Karpas-422 (cell line): ENCODE measurements at regions not wholly inside any gene's neighbourhood (a gene's known extent, or its start where the extent isn't known, plus 50 kb on each side); places are given as distances from the start of the nearest gene placed in this dataset.

Source experiments
- DNase-seq: peaks from one replicate; pipeline ENCODE4 v3.0.0-alpha.2; 2015
- H2AFZ ChIP-seq: fragments of 200-600 bp; sonication (generic); 2 replicates; pipeline ENCODE4 v1.6.1; 2014; ENCODE audit warnings: antibody characterized with exemption, low read length, mixed read lengths
- H3K27ac ChIP-seq: fragments of 200-600 bp; sonication (generic); 2 replicates; pipeline ENCODE4 v1.5.1; 2014; ENCODE audit warnings: mild to moderate bottlenecking, low read length, moderate library complexity
- H3K27me3 ChIP-seq: fragments of 200-600 bp; sonication (generic); 2 replicates; pipeline ENCODE4 v1.6.1; 2014; ENCODE audit warnings: low read length, mixed read lengths
- H3K36me3 ChIP-seq: fragments of 200-600 bp; sonication (generic); 2 replicates; pipeline ENCODE4 v1.6.1; 2014; ENCODE audit warnings: low read length, mixed read lengths; ENCODE audit not compliant: insufficient read depth
- H3K4me1 ChIP-seq: fragments of 200-600 bp; sonication (generic); 2 replicates; pipeline ENCODE4 v1.6.1; 2014; ENCODE audit warnings: mild to moderate bottlenecking, low read length, mixed read lengths
- H3K4me2 ChIP-seq: fragments of 200-600 bp; sonication (generic); 2 replicates; pipeline ENCODE4 v1.6.1; 2014; ENCODE audit warnings: low read length, low read depth, mild to moderate bottlenecking; ENCODE audit not compliant: poor library complexity, severe bottlenecking
- H3K4me3 ChIP-seq: fragments of 200-600 bp; sonication (generic); 2 replicates; pipeline ENCODE4 v1.5.1; 2014; ENCODE audit warnings: mild to moderate bottlenecking, antibody characterized with exemption, low read length, mixed read lengths
- H3K79me2 ChIP-seq: fragments of 200-600 bp; sonication (generic); 2 replicates; pipeline ENCODE4 v1.6.1; 2014; ENCODE audit warnings: mild to moderate bottlenecking, low read length, mixed read lengths
- H3K9ac ChIP-seq: fragments of 200-600 bp; sonication (generic); 2 replicates; pipeline ENCODE4 v1.6.0; 2014; ENCODE audit warnings: low read length
- H3K9me2 ChIP-seq: fragments of 200-600 bp; sonication (generic), shearing (Covaris generic); replicated peaks from 2 replicates; pipeline ENCODE4 v1.6.0; 2014; ENCODE audit warnings: mild to moderate bottlenecking, low read length, moderate library complexity; ENCODE audit not compliant: insufficient read depth
- H3K9me3 ChIP-seq: fragments of 300-700, 200-600 bp; sonication (generic); 2 replicates; pipeline ENCODE4 v1.6.1; 2014; ENCODE audit warnings: low read length, mixed read lengths
- H4K20me1 ChIP-seq: fragments of 200-600 bp; sonication (generic); 2 replicates; pipeline ENCODE4 v1.6.1; 2014; ENCODE audit warnings: mild to moderate bottlenecking, antibody characterized with exemption, low read length, low read depth; ENCODE audit not compliant: insufficient read depth

- no peak for DNase-seq
- Histone ChIP-seq H3K4me1 (no peaks in the 10 kb centered on the region), H3K9me3 (no peaks in the 10 kb centered on the region), H3K9ac (no peak overlapping the region), H3K4me3 (no peak overlapping the region), H3K27me3 (no peaks in the 10 kb centered on the region), H3K27ac (no peak overlapping the region), H3K4me2 (no peak overlapping the region), H3K79me2 (no peaks in the 10 kb centered on the region), H4K20me1 (no peaks in the 10 kb centered on the region), H3K9me2 (no peaks in the 10 kb centered on the region), H2AFZ (no peak overlapping the region), H3K36me3 (no peaks in the 10 kb centered on the region)
Measured at GRCh38 chr5:136924490-136924889, 559.1 kb upstream of the TRPC7 start.

GRCh38 chr5:136910625-136911024, 545.3 kb upstream of the TRPC7 start:
- no peaks in the 10 kb centered on the region for H3K4me1 ChIP-seq
- H2AFZ ChIP-seq, result no peak overlapping the region
- H3K27me3 ChIP-seq, result no peaks in the 10 kb centered on the region
- H3K9ac ChIP-seq, result no peak overlapping the region
- H3K9me2 ChIP-seq, result no peaks in the 10 kb centered on the region
- no peak overlapping the region for H3K4me2 ChIP-seq
- H3K36me3 ChIP-seq, result no peaks in the 10 kb centered on the region
- no peak overlapping the region for H3K27ac ChIP-seq
- no peak overlapping the region for H3K4me3 ChIP-seq
- H3K9me3 ChIP-seq, result no peaks in the 10 kb centered on the region
- no peak for DNase-seq
- no peaks in the 10 kb centered on the region for H4K20me1 ChIP-seq
- H3K79me2 ChIP-seq, result no peaks in the 10 kb centered on the region

GRCh38 chr5:136909906-136910305, 544.6 kb upstream of the TRPC7 start:
- Histone ChIP-seq H3K27ac (no peak overlapping the region), H3K27me3 (no peaks in the 10 kb centered on the region), H3K4me2 (no peak overlapping the region), H2AFZ (no peak overlapping the region), H3K36me3 (no peaks in the 10 kb centered on the region), H3K79me2 (no peaks in the 10 kb centered on the region), H3K9me2 (no peaks in the 10 kb centered on the region), H4K20me1 (no peaks in the 10 kb centered on the region), H3K4me3 (no peak overlapping the region), H3K9me3 (no peaks in the 10 kb centered on the region), H3K4me1 (no peaks in the 10 kb centered on the region), H3K9ac (no peak overlapping the region)
- no peak for DNase-seq

- Histone ChIP-seq H3K4me3 (no peak overlapping the region), H4K20me1 (no peaks in the 10 kb centered on the region), H3K36me3 (no peaks in the 10 kb centered on the region), H3K27ac (no peak overlapping the region), H3K9me2 (no peaks in the 10 kb centered on the region), H2AFZ (no peak overlapping the region), H3K4me2 (no peak overlapping the region), H3K4me1 (no peaks in the 10 kb centered on the region), H3K9ac (no peak overlapping the region), H3K27me3 (no peaks in the 10 kb centered on the region), H3K79me2 (no peaks in the 10 kb centered on the region), H3K9me3 (no peaks in the 10 kb centered on the region)
- no peak for DNase-seq
Measured at GRCh38 chr5:136907371-136907770, 542.0 kb upstream of the TRPC7 start.

- no peak overlapping the region for H3K9ac ChIP-seq
- no peaks in the 10 kb centered on the region for H3K9me3 ChIP-seq
- H3K36me3 ChIP-seq, result no peaks in the 10 kb centered on the region
- no peak for DNase-seq
- no peak overlapping the region for H3K4me2 ChIP-seq
- H2AFZ ChIP-seq, result no peak overlapping the region
- H3K4me3 ChIP-seq, result no peak overlapping the region
- no peak overlapping the region for H3K27ac ChIP-seq
- H3K27me3 ChIP-seq, result no peaks in the 10 kb centered on the region
- H3K4me1 ChIP-seq, result no peaks in the 10 kb centered on the region
- H4K20me1 ChIP-seq, result no peaks in the 10 kb centered on the region
- H3K79me2 ChIP-seq, result no peaks in the 10 kb centered on the region
- no peaks in the 10 kb centered on the region for H3K9me2 ChIP-seq
Measured at GRCh38 chr5:136906545-136906944, 541.2 kb upstream of the TRPC7 start.

GRCh38 chr5:136905571-136905970, 540.2 kb upstream of the TRPC7 start:
- no peaks in the 10 kb centered on the region for H3K9me2 ChIP-seq
- no peak for DNase-seq
- H3K79me2 ChIP-seq, result no peaks in the 10 kb centered on the region
- H3K27me3 ChIP-seq, result no peaks in the 10 kb centered on the region
- no peaks in the 10 kb centered on the region for H3K9me3 ChIP-seq
- no peak overlapping the region for H3K4me2 ChIP-seq
- H3K9ac ChIP-seq, result no peak overlapping the region
- no peak overlapping the region for H2AFZ ChIP-seq
- no peak overlapping the region for H3K4me3 ChIP-seq
- no peaks in the 10 kb centered on the region for H3K4me1 ChIP-seq
- H4K20me1 ChIP-seq, result no peaks in the 10 kb centered on the region
- no peak overlapping the region for H3K27ac ChIP-seq
- no peaks in the 10 kb centered on the region for H3K36me3 ChIP-seq

GRCh38 chr5:136894070-136894469, 528.7 kb upstream of the TRPC7 start:
- H3K4me1 ChIP-seq, result no peaks in the 10 kb centered on the region
- H3K9me2 ChIP-seq, result no peaks in the 10 kb centered on the region
- H4K20me1 ChIP-seq, result no peaks in the 10 kb centered on the region
- no peak overlapping the region for H3K27ac ChIP-seq
- H3K79me2 ChIP-seq, result no peaks in the 10 kb centered on the region
- no peak overlapping the region for H3K4me3 ChIP-seq
- H3K9ac ChIP-seq, result no peak overlapping the region
- no peaks in the 10 kb centered on the region for H3K9me3 ChIP-seq
- no peak overlapping the region for H2AFZ ChIP-seq
- no peaks in the 10 kb centered on the region for H3K36me3 ChIP-seq
- H3K4me2 ChIP-seq, result no peak overlapping the region
- H3K27me3 ChIP-seq, result no peaks in the 10 kb centered on the region
- no peak for DNase-seq

- Histone ChIP-seq H2AFZ (no peak overlapping the region), H3K4me1 (no peaks in the 10 kb centered on the region), H3K4me3 (no peak overlapping the region), H4K20me1 (no peaks in the 10 kb centered on the region), H3K27ac (no peak overlapping the region), H3K9ac (no peak overlapping the region), H3K27me3 (no peaks in the 10 kb centered on the region), H3K4me2 (no peak overlapping the region), H3K9me3 (no peaks in the 10 kb centered on the region), H3K79me2 (no peaks in the 10 kb centered on the region), H3K9me2 (no peaks in the 10 kb centered on the region), H3K36me3 (no peaks in the 10 kb centered on the region)
- no peak for DNase-seq
Measured at GRCh38 chr5:136892000-136892399, 526.7 kb upstream of the TRPC7 start.
